HG03558 (cell line): ENCODE measurements at regions not wholly inside any gene's neighbourhood (a gene's known extent, or its start where the extent isn't known, plus 50 kb on each side); places are given as distances from the start of the nearest gene placed in this dataset.

Experiments used
- ATAC-seq: cut with Tn5 transposase; IDR thresholded peaks from one replicate; pipeline ENCODE4 v1.9.1; 2021; ENCODE audit warnings: moderate number of reproducible peaks; ENCODE audit not compliant: unreplicated experiment; ENCODE audit errors: extremely low read depth

DNA sequence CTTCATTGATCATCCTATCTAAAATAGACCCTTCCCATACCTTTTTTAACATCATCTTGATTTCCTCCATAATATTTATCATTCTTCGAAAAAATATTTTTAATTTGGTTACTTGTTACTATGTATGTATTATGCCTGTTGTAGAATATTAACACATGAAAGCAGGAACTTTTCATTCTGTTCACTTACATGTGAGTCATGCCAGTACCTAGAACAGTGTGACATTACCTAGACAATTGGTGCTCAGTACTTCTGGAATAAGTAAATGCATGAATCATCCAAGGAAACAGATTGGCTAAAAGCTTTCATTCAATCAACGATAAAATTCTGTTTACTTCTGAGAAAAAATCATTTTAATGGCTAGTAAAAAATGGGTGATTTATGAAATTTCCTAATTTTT lies 76.4 kb downstream of the CXXC4 start:
- no peak for ATAC-seq

DNA sequence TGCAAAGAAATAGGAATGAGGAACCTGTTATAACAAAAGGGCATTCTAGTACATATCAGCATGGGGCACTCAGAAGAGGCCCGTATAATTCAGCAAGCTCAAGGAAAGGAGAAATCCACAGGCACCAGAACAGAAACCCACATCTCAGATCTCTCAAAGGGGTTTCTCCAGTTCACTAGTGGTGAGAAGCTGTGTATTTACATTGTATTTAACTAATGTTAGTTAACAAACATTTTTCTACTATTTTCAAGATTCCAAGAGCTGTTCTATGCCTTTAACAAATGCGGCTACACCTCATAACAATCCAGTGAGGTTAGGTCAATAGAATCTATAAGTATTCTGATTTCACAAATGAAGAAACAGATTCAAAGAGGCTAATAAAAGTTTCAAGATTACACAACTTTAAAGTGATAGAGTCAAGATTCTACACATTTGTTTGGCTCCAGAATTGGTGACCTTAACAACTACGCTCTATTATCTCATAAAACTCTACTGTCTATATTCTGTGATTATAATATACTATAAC lies 77.3 kb downstream of the CXXC4 start:
- ATAC-seq = no peak

DNA sequence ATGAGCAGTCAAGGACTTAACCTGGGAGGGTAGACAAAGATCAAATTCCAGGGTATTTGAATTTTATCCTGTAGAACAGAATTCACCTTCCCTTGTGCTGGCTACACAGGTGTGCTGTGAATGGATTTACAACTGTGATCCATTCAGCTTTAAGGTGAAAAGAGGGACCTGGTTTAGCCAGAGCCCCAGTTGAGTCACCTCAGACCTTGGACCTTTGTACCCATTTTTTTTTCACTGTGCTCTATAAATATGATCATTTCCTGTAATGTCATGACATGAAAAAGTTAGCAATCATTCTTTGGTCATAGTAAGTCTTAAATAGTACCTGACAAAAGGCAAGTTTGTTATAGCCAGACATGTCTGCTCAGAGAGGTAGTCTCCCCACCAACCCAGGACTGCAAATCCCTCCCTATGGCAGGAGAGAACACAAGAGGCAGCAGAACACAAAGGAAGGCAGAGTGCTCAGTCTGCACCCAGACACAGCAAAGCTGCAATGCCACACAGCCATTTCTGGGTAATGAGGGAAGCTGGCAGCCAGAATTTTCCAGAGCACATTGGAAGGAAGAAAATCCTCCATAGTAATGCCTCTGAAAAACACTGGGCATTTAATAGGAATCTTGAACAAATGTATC lies 77.9 kb downstream of the CXXC4 start:
- no peak for ATAC-seq

DNA sequence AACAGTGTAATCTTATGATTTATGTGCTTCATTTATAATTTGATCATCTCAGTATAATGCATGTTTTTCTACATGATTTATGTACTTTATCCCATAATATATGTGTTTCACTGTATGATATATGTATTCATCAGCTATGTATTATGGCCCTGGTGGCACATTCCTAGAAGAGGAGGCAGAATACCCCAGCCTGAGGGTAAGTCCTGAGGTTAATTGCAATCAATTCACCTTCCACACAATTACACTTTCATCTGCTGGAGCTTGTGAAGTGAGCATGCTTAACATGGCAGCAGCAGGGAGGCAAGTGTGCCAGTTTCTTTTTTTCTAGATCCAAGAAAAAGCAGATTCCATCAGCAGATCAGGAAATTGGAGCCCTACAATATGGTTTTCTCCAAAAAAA lies 81.2 kb downstream of the CXXC4 start:
- no peak for ATAC-seq

DNA sequence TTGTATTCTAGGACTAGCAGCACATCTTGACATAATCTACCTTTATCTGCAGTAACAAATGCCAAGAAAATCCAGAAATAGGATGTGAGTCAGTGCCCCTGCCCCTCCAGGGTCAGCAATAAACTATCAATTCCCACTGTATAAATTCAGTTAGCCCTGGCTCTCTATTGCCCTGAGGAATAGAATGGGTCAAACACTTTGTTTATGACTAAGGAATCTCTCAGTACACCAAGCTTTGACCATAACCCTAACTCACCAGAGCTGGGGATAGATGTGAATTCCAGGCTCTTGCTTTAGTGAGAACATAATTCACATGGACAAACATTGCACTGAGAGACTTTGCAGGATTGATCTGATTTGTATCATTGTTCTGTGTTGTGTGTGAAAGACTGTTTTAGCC lies 82.3 kb downstream of the CXXC4 start:
- no peak for ATAC-seq

DNA sequence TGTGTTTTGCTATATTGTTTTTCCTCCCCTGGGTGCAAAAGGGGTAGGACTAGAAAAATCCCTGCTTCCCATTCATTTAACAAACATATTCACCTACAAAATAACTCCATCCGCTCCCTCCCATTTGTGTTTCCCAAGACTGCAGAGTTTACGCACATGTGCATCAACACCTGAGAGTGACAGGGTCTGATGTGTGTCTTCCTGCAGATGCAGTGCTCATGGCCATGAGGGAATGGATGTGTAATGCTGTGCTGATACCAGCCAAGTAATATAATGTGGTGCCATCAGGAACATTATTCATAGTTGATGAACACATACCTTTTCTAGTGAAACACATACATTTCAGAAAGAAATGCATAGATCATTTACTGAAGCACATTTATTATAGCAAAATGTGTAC lies 83.2 kb downstream of the CXXC4 start:
- ATAC-seq = no peak

DNA sequence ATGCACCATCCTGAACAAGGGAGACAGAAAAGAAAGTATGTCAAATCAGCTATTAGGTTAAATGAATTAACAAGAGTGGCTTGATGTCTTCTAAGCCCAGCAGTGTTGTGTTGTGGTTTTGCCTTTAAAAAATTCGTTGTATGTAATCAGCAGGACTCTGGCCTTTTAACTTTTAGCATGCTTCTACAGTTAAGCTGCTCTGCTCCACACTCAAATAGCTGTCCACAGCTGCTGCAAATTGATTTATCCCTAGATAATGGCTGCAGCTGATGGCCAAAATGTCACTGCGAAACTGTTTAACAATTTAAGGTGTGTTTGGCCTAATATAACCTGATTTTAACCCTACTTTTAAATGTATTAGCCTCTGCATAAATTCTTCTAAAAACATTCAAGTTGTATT lies 85.8 kb downstream of the CXXC4 start:
- ATAC-seq = no peak

DNA sequence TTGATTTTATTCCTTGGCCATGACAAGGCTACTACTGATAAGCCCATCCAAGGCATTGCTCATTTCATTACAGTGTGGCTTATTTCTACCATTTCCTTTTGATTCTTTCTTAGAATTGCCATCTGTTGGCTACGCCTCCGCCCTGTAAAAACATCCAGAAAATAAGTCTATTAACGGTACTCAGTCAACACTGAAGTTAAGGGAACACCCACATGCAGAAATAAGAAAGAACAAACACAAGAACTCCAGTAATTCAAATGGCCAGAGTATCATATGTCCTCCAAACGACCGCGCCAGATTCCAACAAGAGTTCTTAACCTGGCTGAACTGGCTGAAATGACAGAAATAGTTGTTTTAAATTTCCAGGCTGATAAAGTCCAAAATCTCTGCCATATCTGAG lies 90.3 kb downstream of the CXXC4 start:
- ATAC-seq = no peak

DNA sequence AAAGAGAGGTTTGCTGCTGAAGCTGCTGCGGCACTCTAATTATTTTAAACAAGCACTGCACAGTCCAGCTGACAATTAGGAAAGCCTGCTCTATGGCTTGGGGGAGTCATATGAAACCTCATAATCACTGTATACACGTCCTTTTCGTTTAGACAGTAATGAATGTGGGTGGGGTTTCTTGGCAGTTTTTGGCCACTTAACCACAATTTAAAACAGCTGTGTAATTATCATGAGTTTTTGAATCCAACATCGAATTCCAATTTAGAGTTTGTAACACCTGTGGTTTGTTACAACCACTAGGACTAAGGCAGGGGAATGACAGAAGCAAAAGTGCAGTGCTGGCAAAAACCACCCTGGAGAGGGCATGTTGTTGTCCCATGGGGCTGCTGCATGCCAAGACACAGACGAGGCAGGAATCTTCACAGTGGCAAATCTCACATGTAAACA lies 99.5 kb downstream of the CXXC4 start:
- no peak for ATAC-seq

DNA sequence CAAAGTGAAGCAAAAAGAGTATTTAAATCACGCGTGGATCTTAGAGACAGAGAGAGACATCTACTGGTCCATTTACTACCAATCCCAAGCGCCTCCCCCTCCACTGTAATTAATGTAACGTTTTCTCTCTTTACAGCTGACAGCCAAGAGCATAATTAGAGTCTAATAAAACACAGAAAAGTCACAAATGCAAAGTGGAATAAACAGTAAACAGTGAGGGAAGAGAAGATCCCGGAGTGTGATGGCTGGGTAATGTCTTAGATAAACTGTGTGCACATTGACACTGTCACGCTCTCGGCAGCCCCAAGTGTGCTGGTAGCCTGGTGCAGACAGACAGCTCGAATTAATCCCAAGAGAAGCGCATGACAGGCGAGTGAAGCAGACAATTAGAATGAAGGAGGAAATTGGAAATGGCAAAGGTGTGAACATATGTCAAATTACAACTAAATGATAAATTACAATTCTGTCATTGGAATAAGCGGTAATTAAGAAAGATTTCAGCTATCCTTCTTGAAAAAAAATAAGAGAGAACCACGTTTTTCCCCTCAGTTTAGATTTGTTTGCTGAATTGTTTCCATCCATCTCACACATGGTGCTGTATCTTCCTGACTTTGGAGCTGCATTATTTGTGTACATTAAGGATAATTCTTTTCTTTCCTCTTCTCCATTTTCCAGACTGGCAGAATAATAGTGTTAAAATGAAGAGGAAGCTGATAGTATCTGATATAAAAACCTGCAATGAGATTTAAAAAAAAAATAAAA lies 100.1 kb downstream of the CXXC4 start:
- ATAC-seq = no peak

DNA sequence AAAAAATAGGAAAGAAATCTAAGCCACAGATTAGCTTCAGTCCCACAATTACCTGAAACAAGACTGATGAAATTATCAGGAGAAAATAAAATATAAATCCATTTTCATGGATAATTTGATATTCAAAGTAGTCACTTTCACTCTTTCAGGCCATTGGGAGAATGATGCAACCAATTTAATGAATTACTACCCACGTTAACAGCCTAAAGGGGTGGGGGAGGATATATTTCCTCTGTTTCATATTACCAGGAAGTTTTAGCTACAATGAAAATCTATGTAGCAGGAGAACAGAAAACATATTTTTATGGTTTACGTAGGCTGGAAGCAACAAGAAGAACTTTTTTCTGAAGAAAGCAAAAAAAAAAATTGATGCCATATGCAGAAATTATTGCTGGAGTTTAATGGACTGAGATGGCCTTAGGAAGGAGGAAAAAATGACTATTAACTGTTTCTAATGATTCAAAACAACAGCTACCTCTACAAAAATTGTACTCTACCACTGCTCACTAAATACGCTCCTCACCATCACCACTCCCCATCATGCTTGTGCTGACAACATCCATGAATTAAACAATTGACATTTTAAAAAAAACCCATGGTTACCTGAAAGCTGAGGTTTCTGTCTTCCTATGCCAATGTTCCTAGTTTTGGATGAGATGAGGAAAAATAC lies 100.9 kb downstream of the CXXC4 start:
- no peak for ATAC-seq

DNA sequence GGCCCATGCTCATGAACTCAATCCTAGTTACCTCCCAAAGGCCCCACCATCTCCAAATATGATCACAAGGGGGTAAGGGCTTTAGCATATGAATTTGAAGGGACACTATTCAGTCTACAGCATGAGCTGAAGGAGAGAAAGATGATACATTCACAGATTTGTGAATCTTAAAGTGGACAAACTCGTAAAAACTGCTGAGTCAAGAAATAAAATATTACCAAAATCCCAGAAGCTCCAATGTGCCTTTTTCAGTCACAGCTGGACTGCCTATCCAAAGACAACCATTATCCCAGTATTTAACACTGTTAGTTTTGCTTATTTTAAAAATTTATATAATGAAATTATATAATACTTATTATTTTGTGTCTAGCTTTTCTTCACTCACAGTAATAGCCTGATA lies 109.0 kb downstream of the CXXC4 start:
- ATAC-seq = no peak

DNA sequence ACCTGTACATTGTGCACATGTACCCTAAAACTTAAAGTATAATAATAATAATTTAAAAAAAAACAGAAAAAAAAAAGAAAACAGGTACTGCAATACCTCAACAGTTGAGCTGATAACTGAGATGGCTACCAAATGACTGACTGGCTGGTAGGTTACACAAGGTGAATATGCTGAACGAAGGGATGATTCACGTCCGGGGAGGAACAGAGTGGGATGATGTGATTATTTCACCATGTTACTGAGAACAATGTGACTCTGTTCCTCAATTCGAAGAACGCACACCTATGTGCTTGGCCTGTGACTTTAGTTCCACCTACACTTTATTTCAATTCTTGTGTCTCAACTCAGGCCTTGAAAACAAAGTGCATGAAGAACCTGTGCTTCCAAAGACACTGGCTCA lies 111.7 kb downstream of the CXXC4 start:
- ATAC-seq = no peak

DNA sequence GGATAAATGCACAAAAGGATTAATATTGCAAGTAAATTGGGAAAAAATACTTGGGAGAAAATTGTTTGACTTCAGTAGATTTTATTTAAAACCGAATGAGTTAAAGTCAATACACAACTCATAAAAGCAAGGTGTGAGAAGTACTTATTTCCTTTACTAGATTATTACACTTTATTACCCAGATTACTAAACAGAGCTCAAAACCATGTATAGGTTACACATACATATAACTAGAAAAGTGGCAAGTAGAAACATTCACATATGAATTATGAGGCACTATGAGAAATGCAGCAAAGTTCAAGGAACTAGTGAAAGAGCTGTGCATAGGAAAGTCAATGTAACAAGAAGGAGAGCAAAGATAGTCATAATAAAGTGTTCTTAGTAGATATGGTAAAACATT lies 113.0 kb downstream of the CXXC4 start:
- ATAC-seq = no peak

DNA sequence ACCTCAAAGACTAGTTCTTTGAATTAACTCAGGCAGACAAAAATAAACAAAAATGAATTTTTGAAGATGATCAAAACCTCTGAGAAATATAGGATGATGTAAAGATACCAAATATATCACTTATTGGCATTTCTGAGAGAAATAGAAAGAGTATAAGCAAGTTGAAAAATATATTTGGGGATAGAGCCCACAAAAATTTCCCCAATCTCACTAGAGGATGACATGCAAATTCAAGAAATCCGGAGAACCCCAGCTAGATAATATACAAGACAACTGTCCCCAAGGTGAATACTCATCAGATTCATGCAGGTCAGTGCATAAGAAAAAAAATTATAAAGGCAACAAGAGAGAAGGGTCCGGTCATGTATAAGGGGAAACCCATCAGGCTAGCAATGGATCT lies 129.1 kb downstream of the CXXC4 start:
- no peak for ATAC-seq

DNA sequence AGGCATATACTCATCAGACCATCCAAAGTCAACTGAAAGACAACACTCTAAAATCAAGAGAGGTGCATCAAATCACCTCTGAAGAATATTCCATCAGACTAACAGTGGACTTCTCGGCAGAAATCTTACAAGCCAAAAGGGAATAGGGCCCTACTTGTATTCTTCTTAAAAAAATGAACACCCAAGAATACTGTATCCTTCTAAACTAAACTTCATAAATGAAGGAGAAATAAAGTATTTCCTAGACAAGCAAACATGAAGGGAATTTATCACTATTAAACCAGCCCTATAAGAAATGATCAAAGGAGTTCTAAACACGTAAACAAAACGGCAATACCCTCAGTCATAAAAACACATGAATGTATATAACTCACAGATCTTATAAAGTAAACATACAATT lies 141.2 kb downstream of the CXXC4 start:
- no peak for ATAC-seq

DNA sequence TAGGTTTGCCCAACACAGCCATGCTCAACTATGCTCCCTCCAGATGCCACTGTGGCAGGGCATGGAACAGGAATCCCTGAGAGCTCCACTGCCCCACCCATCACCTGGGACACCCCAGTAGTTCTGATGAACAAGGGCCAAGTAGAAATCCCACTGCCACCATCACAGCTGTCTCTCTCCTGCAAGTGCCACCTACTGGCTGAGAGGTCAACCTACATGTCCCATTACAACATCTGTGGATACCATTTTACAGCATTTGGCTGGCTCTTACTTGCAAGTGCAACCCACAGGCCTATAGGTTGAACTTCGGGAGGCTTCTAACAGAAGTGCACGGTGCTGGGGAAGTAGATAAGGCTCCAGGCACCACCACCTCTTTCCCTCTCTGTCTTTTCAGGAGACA lies 142.5 kb downstream of the CXXC4 start:
- ATAC-seq = no peak

DNA sequence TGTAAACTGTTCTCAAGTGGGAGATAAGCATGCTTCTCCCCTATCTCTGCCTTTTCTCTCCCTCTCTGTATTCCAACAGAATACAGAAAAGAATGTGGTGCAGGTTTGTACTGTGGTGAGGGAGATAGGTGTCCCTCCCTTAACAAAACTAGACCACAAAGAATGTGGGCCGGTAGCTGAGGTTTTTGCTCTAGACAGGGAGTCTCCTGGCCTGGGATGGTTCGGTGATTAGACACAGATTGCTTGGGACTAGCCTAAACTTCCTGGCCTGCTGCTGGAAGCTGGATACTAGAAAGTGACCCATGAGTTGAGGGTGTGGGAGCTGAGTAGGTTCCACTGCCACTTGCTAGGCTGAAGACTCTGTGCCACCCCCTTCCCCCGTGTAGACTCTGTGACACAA lies 143.0 kb downstream of the CXXC4 start:
- ATAC-seq = no peak

DNA sequence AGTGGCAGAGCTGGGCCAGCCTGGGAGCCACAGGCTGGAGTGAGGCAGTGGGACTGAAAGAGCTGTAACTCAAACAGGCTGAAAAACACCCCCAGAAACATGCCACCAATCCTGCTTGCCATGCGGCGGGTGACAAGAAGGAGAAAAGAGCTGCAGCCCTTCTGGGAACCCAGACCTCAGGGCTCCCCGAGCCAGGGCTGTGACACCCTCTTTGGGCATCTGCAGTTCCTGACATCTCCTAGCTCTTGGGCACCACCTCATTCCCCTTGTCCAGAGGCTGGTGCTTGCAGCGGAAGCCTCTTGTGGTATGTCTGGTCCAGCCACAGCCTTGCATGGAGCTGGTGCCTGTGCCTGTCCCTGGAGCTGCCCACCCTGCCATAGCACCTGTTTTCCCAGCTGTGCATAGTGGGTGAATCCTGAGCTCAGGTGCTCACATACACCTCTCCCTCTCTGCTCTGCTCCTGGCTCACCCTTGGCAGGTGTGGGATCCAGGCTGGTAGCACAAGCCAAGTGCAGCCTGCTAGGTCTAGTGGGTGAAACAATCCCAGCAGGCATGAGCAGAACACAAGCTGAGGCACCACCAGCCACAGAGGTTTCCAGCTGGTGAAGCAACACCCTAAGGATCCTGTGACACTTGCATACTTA lies 149.0 kb downstream of the CXXC4 start:
- ATAC-seq = no peak

DNA sequence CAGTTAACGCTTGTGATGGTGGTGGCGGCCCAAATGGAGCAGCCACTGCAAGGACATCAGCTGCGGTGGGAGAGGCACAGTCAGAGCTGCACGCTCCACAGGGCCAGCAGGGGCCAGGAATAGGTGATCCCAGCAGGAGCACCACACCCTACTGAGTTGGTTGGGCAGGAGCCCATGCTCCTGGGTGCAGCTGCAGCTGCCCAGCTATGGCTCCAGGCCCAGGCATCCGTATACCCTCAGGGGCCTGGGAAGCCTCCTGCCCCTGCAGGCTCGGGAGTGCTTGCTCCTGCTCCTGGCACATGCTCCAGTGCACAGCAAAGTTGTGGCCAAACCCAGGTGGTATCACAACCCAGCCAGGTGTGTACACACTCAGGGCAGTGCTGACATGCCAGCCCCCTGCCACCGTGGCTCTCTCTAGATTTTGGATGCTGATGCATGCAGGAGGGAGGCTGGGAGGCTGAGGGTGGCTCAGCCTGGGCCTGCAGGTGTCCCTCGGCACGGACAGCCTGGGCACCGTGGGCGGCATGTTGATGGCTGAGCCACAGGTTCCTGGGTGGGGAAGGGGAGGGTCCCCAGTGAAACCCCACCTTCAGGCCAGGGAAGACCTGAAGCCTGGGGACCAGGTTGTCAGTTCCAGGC lies 150.2 kb downstream of the CXXC4 start:
- no peak for ATAC-seq
